HL-60 (cell line): ENCODE measurements at regions not wholly inside any gene's neighbourhood (a gene's known extent, or its start where the extent isn't known, plus 50 kb on each side); places are given as distances from the start of the nearest gene placed in this dataset.

Experiments used
- DNase-seq, 2 experiments: peaks; one replicate each; pipeline ENCODE4 v3.0.0-alpha.2; 2010 to 2020; ENCODE audit warnings: low read depth in 1 of 2, low spot score in 1 of 2
- H3K27ac ChIP-seq: fragments of 250-450 bp; sonication (Bioruptor Pico); replicated peaks from 2 replicates; pipeline ENCODE4 v1.5.1; 2020; ENCODE audit warnings: mild to moderate bottlenecking, moderate library complexity
- H3K27me3 ChIP-seq: fragments of 250-450 bp; sonication (Bioruptor Pico); 2 replicates; pipeline ENCODE4 v1.5.1; 2021; ENCODE audit warnings: mild to moderate bottlenecking, moderate library complexity; ENCODE audit not compliant: insufficient read depth, poor library complexity, severe bottlenecking
- H3K4me3 ChIP-seq: replicated peaks from 2 replicates; pipeline ENCODE4 v1.5.1; 2011; ENCODE audit warnings: mild to moderate bottlenecking, control low read depth, low read length; ENCODE audit not compliant: insufficient read depth
- GABPA ChIP-seq: IDR thresholded peaks from 2 replicates; pipeline ENCODE4 v1.6.1; 2012; ENCODE audit warnings: low read depth
- POLR2AphosphoS5 ChIP-seq: IDR thresholded peaks from 2 replicates; pipeline ENCODE4 v1.6.1; 2012; ENCODE audit warnings: low read depth
- SPI1 ChIP-seq: IDR thresholded peaks from 2 replicates; pipeline ENCODE4 v1.6.1; 2012; ENCODE audit warnings: low read depth, mild to moderate bottlenecking, borderline replicate concordance
- TF ChIP-seq, protein P1 (sequence below): IDR thresholded peaks from one replicate; pipeline ENCODE4 v1.5.1; 2011; ENCODE audit warnings: low read length, control low read depth, inconsistent platforms; ENCODE audit not compliant: insufficient read depth
- TF ChIP-seq, protein P2 (sequence below): IDR thresholded peaks from 2 replicates; pipeline ENCODE4 v1.6.1; 2012; ENCODE audit warnings: low read depth; ENCODE audit not compliant: insufficient replicate concordance

DNA sequence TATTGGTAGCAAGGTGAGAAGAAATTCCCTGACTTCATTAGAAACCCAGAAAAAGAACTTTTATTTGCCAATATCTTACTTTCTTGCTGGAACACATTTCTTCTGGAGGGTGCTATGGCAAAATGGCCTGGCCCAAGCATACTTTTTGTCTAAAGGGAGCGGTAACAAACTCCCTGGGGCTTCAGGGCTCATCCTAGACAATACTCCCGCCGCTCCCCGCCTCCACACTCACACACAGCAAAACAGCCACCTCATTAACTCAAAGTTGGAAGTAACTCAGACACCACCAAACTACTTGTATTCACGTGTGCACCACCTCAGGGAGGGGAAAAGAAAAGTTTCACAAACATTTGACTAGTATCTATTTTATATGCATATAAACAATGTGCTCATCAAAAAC lies 75.7 kb downstream of the IGSF1 start:
- no peaks in the 10 kb centered on the region for H3K27me3 ChIP-seq

DNA sequence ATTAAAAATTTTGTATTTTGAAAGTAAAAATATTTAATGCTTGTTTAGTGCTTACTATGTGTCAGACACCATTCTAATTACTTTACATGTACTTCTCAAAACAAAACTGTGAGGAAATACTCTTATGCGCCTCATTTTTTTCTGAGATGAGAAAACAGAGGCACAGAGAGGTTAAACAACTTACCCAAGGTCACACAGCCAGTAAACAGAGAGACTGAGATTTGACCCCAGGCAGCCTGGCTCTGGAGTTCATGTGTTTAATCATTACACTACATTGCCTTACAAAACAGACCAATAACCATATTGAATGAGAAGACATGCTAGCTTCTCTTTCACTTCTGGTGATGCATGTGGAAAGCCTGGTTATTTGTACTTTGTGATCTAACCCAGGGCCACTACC lies 86.3 kb downstream of the IGSF1 start:
- TF ChIP-seq SPI1: no peak
- TF ChIP-seq, protein P1, sequence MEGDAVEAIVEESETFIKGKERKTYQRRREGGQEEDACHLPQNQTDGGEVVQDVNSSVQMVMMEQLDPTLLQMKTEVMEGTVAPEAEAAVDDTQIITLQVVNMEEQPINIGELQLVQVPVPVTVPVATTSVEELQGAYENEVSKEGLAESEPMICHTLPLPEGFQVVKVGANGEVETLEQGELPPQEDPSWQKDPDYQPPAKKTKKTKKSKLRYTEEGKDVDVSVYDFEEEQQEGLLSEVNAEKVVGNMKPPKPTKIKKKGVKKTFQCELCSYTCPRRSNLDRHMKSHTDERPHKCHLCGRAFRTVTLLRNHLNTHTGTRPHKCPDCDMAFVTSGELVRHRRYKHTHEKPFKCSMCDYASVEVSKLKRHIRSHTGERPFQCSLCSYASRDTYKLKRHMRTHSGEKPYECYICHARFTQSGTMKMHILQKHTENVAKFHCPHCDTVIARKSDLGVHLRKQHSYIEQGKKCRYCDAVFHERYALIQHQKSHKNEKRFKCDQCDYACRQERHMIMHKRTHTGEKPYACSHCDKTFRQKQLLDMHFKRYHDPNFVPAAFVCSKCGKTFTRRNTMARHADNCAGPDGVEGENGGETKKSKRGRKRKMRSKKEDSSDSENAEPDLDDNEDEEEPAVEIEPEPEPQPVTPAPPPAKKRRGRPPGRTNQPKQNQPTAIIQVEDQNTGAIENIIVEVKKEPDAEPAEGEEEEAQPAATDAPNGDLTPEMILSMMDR: no peak
- TF ChIP-seq POLR2AphosphoS5: no peak
- TF ChIP-seq GABPA: no peak
- TF ChIP-seq, protein P2, sequence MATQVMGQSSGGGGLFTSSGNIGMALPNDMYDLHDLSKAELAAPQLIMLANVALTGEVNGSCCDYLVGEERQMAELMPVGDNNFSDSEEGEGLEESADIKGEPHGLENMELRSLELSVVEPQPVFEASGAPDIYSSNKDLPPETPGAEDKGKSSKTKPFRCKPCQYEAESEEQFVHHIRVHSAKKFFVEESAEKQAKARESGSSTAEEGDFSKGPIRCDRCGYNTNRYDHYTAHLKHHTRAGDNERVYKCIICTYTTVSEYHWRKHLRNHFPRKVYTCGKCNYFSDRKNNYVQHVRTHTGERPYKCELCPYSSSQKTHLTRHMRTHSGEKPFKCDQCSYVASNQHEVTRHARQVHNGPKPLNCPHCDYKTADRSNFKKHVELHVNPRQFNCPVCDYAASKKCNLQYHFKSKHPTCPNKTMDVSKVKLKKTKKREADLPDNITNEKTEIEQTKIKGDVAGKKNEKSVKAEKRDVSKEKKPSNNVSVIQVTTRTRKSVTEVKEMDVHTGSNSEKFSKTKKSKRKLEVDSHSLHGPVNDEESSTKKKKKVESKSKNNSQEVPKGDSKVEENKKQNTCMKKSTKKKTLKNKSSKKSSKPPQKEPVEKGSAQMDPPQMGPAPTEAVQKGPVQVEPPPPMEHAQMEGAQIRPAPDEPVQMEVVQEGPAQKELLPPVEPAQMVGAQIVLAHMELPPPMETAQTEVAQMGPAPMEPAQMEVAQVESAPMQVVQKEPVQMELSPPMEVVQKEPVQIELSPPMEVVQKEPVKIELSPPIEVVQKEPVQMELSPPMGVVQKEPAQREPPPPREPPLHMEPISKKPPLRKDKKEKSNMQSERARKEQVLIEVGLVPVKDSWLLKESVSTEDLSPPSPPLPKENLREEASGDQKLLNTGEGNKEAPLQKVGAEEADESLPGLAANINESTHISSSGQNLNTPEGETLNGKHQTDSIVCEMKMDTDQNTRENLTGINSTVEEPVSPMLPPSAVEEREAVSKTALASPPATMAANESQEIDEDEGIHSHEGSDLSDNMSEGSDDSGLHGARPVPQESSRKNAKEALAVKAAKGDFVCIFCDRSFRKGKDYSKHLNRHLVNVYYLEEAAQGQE: no peak
- no peaks in the 10 kb centered on the region for H3K27me3 ChIP-seq
- no peak overlapping the region for H3K27ac ChIP-seq
- DNase-seq: no peak
- H3K4me3 ChIP-seq: no peak overlapping the region

More for the DNA sequence above, 75.7 kb downstream of the IGSF1 start:
- DNase-seq: no peak
- TF ChIP-seq, protein P2: no peak
- TF ChIP-seq GABPA (no peak), POLR2AphosphoS5 (no peak), SPI1 (no peak)
- TF ChIP-seq, protein P1: no peak
- Histone ChIP-seq H3K4me3 (no peak overlapping the region), H3K27ac (no peak overlapping the region)

DNA sequence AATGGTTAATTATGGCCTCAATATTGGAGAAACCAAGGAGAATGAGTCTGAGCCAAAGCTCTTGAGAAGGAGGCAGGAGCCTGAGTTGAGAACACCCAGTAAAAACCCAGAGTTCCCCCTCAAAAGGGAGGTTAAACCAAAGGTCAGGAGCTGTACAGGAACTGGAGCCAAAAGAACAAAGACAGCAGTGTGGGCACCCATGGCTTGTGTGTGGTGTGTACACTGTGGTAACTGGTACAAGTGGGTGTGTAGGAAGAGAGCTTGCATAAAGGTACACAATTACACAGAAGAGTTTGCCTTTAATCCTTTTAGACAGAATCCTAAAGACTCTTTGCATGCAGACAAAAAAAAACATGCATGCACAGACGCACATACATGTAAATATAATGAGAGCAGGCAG lies 87.1 kb downstream of the IGSF1 start:
- no peak overlapping the region for H3K4me3 ChIP-seq
- H3K27me3 ChIP-seq: no peaks in the 10 kb centered on the region
- TF ChIP-seq GABPA (no peak), POLR2AphosphoS5 (no peak), SPI1 (no peak)
- TF ChIP-seq, protein P2: no peak
- TF ChIP-seq, protein P1: no peak
- DNase-seq: no peak
- no peak overlapping the region for H3K27ac ChIP-seq
